GM23338 (cell line): ENCODE measurements at regions not wholly inside any gene's neighbourhood (a gene's known extent, or its start where the extent isn't known, plus 50 kb on each side); places are given as distances from the start of the nearest gene placed in this dataset.
A peak's percentile ranks its signal among the peaks of the same experiment; 100 is the strongest.

Source experiments
- ATAC-seq: fragments of 200-7000 bp; cut with Tn5 transposase; 3 replicates; pipeline ENCODE4 v1.9.1; 2020
- DNase-seq: peaks from one replicate; pipeline ENCODE4 v3.0.0-alpha.2; 2015; ENCODE audit warnings: low spot score
- H2AFZ ChIP-seq: fragments of 200-600 bp; sonication (generic); 2 replicates; pipeline ENCODE4 v1.8.0; 2016; ENCODE audit warnings: antibody characterized with exemption, mild to moderate bottlenecking, moderate library complexity
- H3F3A ChIP-seq: fragments of 200-600 bp; sonication (generic); replicated peaks from 2 replicates; pipeline ENCODE4 v1.8.0; 2017; ENCODE audit warnings: antibody characterized with exemption, mixed run types, low read depth
- H3K27ac ChIP-seq: fragments of 200-600 bp; sonication (generic); 2 replicates; pipeline ENCODE4 v1.6.1; 2016; ENCODE audit warnings: low read depth
- H3K27me3 ChIP-seq: fragments of 200-600 bp; sonication (generic); 2 replicates; pipeline ENCODE4 v1.8.0; 2016; ENCODE audit warnings: mild to moderate bottlenecking, mixed run types, moderate library complexity; ENCODE audit not compliant: insufficient read depth
- H3K36me3 ChIP-seq: fragments of 200-600 bp; sonication (generic); 2 replicates; pipeline ENCODE4 v1.8.0; 2016; ENCODE audit warnings: mild to moderate bottlenecking; ENCODE audit not compliant: insufficient read depth
- H3K4me1 ChIP-seq: fragments of 200-600 bp; sonication (generic); 2 replicates; pipeline ENCODE4 v1.8.0; 2016; ENCODE audit warnings: mild to moderate bottlenecking, moderate library complexity; ENCODE audit not compliant: insufficient read depth
- H3K4me2 ChIP-seq: fragments of 200-600 bp; sonication (generic); 2 replicates; pipeline ENCODE4 v1.7.1; 2017; ENCODE audit warnings: mixed run types
- H3K4me3 ChIP-seq: fragments of 200-600 bp; sonication (generic); 2 replicates; pipeline ENCODE4 v1.6.1; 2016; ENCODE audit warnings: mixed run types
- H3K79me2 ChIP-seq: fragments of 200-600 bp; sonication (generic); replicated peaks from 2 replicates; pipeline ENCODE4 v1.8.0; 2017; ENCODE audit warnings: mild to moderate bottlenecking; ENCODE audit not compliant: insufficient read depth
- H3K9me2 ChIP-seq: fragments of 200-600 bp; sonication (generic); 2 replicates; pipeline ENCODE4 v1.8.0; 2017; ENCODE audit not compliant: insufficient read depth
- H4K20me1 ChIP-seq: fragments of 200-600 bp; sonication (generic); replicated peaks from 2 replicates; pipeline ENCODE4 v1.8.0; 2017; ENCODE audit warnings: mild to moderate bottlenecking; ENCODE audit not compliant: insufficient read depth
- H3K27ac Mint-ChIP-seq: 2 replicates; pipeline ENCODE4 v1.8.0; 2020; ENCODE audit warnings: inconsistent platforms, mild to moderate bottlenecking, moderate library complexity, mixed read lengths
- H3K27me3 Mint-ChIP-seq: 3 replicates; pipeline ENCODE4 v1.8.0; 2022; ENCODE audit warnings: low read depth, mild to moderate bottlenecking, moderate library complexity, mixed read lengths, inconsistent platforms; ENCODE audit not compliant: insufficient read depth, poor library complexity
- H3K36me3 Mint-ChIP-seq: 3 replicates; pipeline ENCODE4 v1.8.0; 2021; ENCODE audit warnings: low read depth, mild to moderate bottlenecking, inconsistent platforms, moderate library complexity, mixed read lengths
- H3K4me1 Mint-ChIP-seq: 3 replicates; pipeline ENCODE4 v1.8.0; 2020; ENCODE audit warnings: mild to moderate bottlenecking, inconsistent platforms, mixed read lengths
- H3K4me3 Mint-ChIP-seq: 3 replicates; pipeline ENCODE4 v1.8.0; 2021; ENCODE audit warnings: moderate library complexity, mild to moderate bottlenecking, inconsistent platforms, mixed read lengths
- H3K9me3 Mint-ChIP-seq: 3 replicates; pipeline ENCODE4 v1.8.0; 2020; ENCODE audit warnings: moderate library complexity, mild to moderate bottlenecking, inconsistent platforms, mixed read lengths
- CREB1 ChIP-seq: fragments of 250-450 bp; sonication (Bioruptor Pico); IDR thresholded peaks from 2 replicates; pipeline ENCODE4 v1.5.0; 2020; ENCODE audit warnings: low read depth, mild to moderate bottlenecking, moderate library complexity
- CTCF ChIP-seq, 2 experiments: fragments of 200-600 bp in 1 of 2; sonication (generic) in 1 of 2; conservative IDR thresholded peaks; 2 replicates each; pipeline versions ENCODE4 v1.5.1 to v1.6.1; 2016 to 2017; ENCODE audit warnings: antibody characterized with exemption in 2 of 2, low read depth in 2 of 2, mild to moderate bottlenecking in 2 of 2, moderate library complexity in 1 of 2
- ETS1 ChIP-seq: IDR thresholded peaks from 2 replicates; pipeline ENCODE4 v1.6.1; 2016; ENCODE audit warnings: antibody characterized with exemption
- EZH2phosphoT487 ChIP-seq: fragments of 200-600 bp; sonication (generic); IDR thresholded peaks from one replicate; pipeline ENCODE4 v1.8.1; 2018; ENCODE audit warnings: antibody characterized with exemption; ENCODE audit not compliant: unreplicated experiment
- JUNB ChIP-seq: IDR thresholded peaks from one replicate; pipeline ENCODE4 v1.6.1; 2016; ENCODE audit warnings: antibody characterized with exemption; ENCODE audit not compliant: unreplicated experiment
- NANOG ChIP-seq: IDR thresholded peaks from 2 replicates; pipeline ENCODE4 v1.6.1; 2016; ENCODE audit warnings: antibody characterized with exemption, borderline replicate concordance
- STAT1 ChIP-seq: IDR thresholded peaks from one replicate; pipeline ENCODE4 v1.6.1; 2016; ENCODE audit warnings: antibody characterized with exemption; ENCODE audit not compliant: unreplicated experiment
- ZNF114 ChIP-seq: fragments of 250-450 bp; sonication (Bioruptor Pico); IDR thresholded peaks from 2 replicates; pipeline ENCODE4 v1.5.0; 2020; ENCODE audit warnings: mild to moderate bottlenecking, moderate library complexity
- ZNF331 ChIP-seq: fragments of 250-450 bp; sonication (Bioruptor Pico); IDR thresholded peaks from 2 replicates; pipeline ENCODE4 v1.5.0; 2020; ENCODE audit warnings: low read depth, mild to moderate bottlenecking, moderate library complexity
- ZNF462 ChIP-seq: fragments of 250-450 bp; sonication (Bioruptor Pico); IDR thresholded peaks from 2 replicates; pipeline ENCODE4 v1.5.0; 2020; ENCODE audit warnings: mild to moderate bottlenecking, moderate library complexity

- TF ChIP-seq ZNF462 (CRISPR knock-in tag) (no peak), CREB1 (CRISPR knock-in tag) (no peak), JUNB (no peak), ETS1 (no peak), NANOG (no peak), EZH2phosphoT487 (no peak)
Measured at GRCh38 chr10:3473271-3473670, 300.7 kb upstream of the PITRM1 start (continued).

GRCh38 chr10:3472287-3473051 is 299.9 kb upstream of the PITRM1 start:
- H3K4me1 ChIP-seq: peaks cover 8% of the 10 kb centered on the region
- H3K4me2 ChIP-seq: no peak overlapping the region
- Mint-ChIP-seq H3K27me3 (peaks cover 2% of the 10 kb centered on the region), H3K27ac (no peak overlapping the region), H3K9me3 (no peaks in the 10 kb centered on the region), H3K4me3 (no peak overlapping the region), H3K4me1 (peaks cover 30% of the 10 kb centered on the region), H3K36me3 (no peaks in the 10 kb centered on the region)
- DNase-seq (peak; percentile 36), ATAC-seq (peak; percentile 41; the same call in 2 of the 3 replicates)
- no peaks in the 10 kb centered on the region for H3K9me2 ChIP-seq
- H3K27ac ChIP-seq: peak overlapping the region; percentile 48; the same call in 1 of the 2 replicates
- H2AFZ ChIP-seq: no peak overlapping the region
- no peaks in the 10 kb centered on the region for H3K36me3 ChIP-seq
- H3K27me3 ChIP-seq: no peaks in the 10 kb centered on the region
- no peak overlapping the region for H3K4me3 ChIP-seq
- no peaks in the 10 kb centered on the region for H3K79me2 ChIP-seq
- H4K20me1 ChIP-seq: no peaks in the 10 kb centered on the region
- H3F3A ChIP-seq: no peaks in the 10 kb centered on the region
- no peak for TF ChIP-seq ETS1
- TF ChIP-seq EZH2phosphoT487: no peak
- no peak for TF ChIP-seq CTCF (conservative IDR thresholded peaks at IDR 0.05; ENCODE audit: low read depth in 2 of 2)
- TF ChIP-seq STAT1: no peak
- TF ChIP-seq ZNF114: no peak
- no peak for TF ChIP-seq ZNF331 (CRISPR knock-in tag)
